Neural progenitor cell (in vitro differentiated cells): ENCODE measurements at regions not wholly inside any gene's neighbourhood (a gene's known extent, or its start where the extent isn't known, plus 50 kb on each side); places are given as distances from the start of the nearest gene placed in this dataset.

Experiments used
- CTCF ChIP-seq: fragments of 200-600 bp; sonication (generic); IDR thresholded peaks from 2 replicates; pipeline ENCODE4 v1.5.1; 2017; ENCODE audit warnings: antibody characterized with exemption, mild to moderate bottlenecking
- EZH2 ChIP-seq: fragments of 200-600 bp; sonication (generic); IDR thresholded peaks from 2 replicates; pipeline ENCODE4 v1.6.1; 2017; ENCODE audit warnings: antibody characterized with exemption, mild to moderate bottlenecking, moderate library complexity

GRCh38 chr12:68458866-68459265, 126.7 kb upstream of the MDM1 start:
- TF ChIP-seq CTCF (no peak), EZH2 (no peak)
